Activated naive CD8-positive, alpha-beta T cell treated with anti-CD3 and anti-CD28 coated beads, Interleukin-2, amount 10 ng/mL, durations not matched to agents 7 days and 5 days (primary cell): ENCODE measurements at regions not wholly inside any gene's neighbourhood (a gene's known extent, or its start where the extent isn't known, plus 50 kb on each side); places are given as distances from the start of the nearest gene placed in this dataset.

Experiments
- ATAC-seq: fragments of 150-1000 bp; cut with Tn5 transposase; one replicate; pipeline ENCODE4 v1.10.0; 2021; ENCODE audit warnings: low read depth, moderate library complexity
- POLR2A ChIA-PET: fragments of 350-600 bp; sonication (Branson Sonifier 250); formaldehyde crosslinking; loops from one replicate; lab custom pipeline; 2021; ENCODE audit warnings: antibody characterized with exemption; lab: Charles Lee
- DNase-seq: peaks from one replicate; pipeline ENCODE4 v3.0.0; 2021
- H3K27ac Mint-ChIP-seq: one replicate; pipeline ENCODE4 v1.8.0; 2022; ENCODE audit warnings: mild to moderate bottlenecking, mixed read lengths
- H3K27me3 Mint-ChIP-seq: one replicate; pipeline ENCODE4 v1.8.0; 2022; ENCODE audit warnings: mild to moderate bottlenecking, moderate library complexity, mixed read lengths
- H3K36me3 Mint-ChIP-seq: one replicate; pipeline ENCODE4 v1.8.0; 2021; ENCODE audit warnings: mild to moderate bottlenecking, mixed read lengths
- H3K4me1 Mint-ChIP-seq: one replicate; pipeline ENCODE4 v1.8.0; 2021; ENCODE audit warnings: mixed read lengths
- H3K4me3 Mint-ChIP-seq: one replicate; pipeline ENCODE4 v1.8.0; 2022; ENCODE audit warnings: mild to moderate bottlenecking, moderate library complexity, mixed read lengths
- H3K9me3 Mint-ChIP-seq: one replicate; pipeline ENCODE4 v1.8.0; 2021; ENCODE audit warnings: mixed read lengths

GRCh38 chr12:115571027-115571426 is 706.5 kb downstream of the MED13L start:
- ATAC-seq (no peak), DNase-seq (no peak)
- Mint-ChIP-seq H3K36me3 (no peaks in the 10 kb centered on the region), H3K27me3 (no peaks in the 10 kb centered on the region), H3K4me1 (no peaks in the 10 kb centered on the region), H3K27ac (no peak overlapping the region), H3K4me3 (no peak overlapping the region), H3K9me3 (peaks cover 4% of the 10 kb centered on the region)
- POLR2A ChIA-PET = no interaction called here

- ATAC-seq (no peak), DNase-seq (no peak)
- POLR2A ChIA-PET = no interaction called here
- Mint-ChIP-seq H3K4me1 (no peaks in the 10 kb centered on the region), H3K27ac (no peak overlapping the region), H3K4me3 (no peak overlapping the region), H3K36me3 (no peaks in the 10 kb centered on the region), H3K27me3 (no peaks in the 10 kb centered on the region), H3K9me3 (peaks cover 4% of the 10 kb centered on the region)
Measured at GRCh38 chr12:115570069-115570777, 707.3 kb downstream of the MED13L start.

GRCh38 chr12:115569345-115570068 is 708.0 kb downstream of the MED13L start:
- peaks cover 4% of the 10 kb centered on the region for H3K9me3 Mint-ChIP-seq
- POLR2A ChIA-PET = no interaction called here

GRCh38 chr12:115558281-115558680 is 719.2 kb downstream of the MED13L start:
- Mint-ChIP-seq H3K9me3 (peaks cover 5% of the 10 kb centered on the region), H3K27me3 (no peaks in the 10 kb centered on the region), H3K4me3 (no peak overlapping the region), H3K36me3 (no peaks in the 10 kb centered on the region), H3K4me1 (no peaks in the 10 kb centered on the region), H3K27ac (no peak overlapping the region)
- no peak for DNase-seq
- POLR2A ChIA-PET = no interaction called here
- ATAC-seq = no peak

More at GRCh38 chr12:115569345-115570068, 708.0 kb downstream of the MED13L start:
- H3K4me3 Mint-ChIP-seq = no peak overlapping the region
- no peak for DNase-seq
- H3K4me1 Mint-ChIP-seq = no peaks in the 10 kb centered on the region
- no peaks in the 10 kb centered on the region for H3K27me3 Mint-ChIP-seq
- no peak for ATAC-seq
- no peak overlapping the region for H3K27ac Mint-ChIP-seq
- H3K36me3 Mint-ChIP-seq = no peaks in the 10 kb centered on the region

GRCh38 chr12:115553622-115554021 is 723.9 kb downstream of the MED13L start:
- DNase-seq = no peak
- Mint-ChIP-seq H3K27ac (no peak overlapping the region), H3K9me3 (no peaks in the 10 kb centered on the region), H3K4me3 (no peak overlapping the region), H3K4me1 (no peaks in the 10 kb centered on the region), H3K27me3 (no peaks in the 10 kb centered on the region), H3K36me3 (no peaks in the 10 kb centered on the region)
- ATAC-seq = no peak
- POLR2A ChIA-PET = no interaction called here

GRCh38 chr12:115543269-115543668 is 734.2 kb downstream of the MED13L start:
- Mint-ChIP-seq H3K4me1 (no peaks in the 10 kb centered on the region), H3K27me3 (no peaks in the 10 kb centered on the region), H3K27ac (no peak overlapping the region), H3K9me3 (peaks cover 3% of the 10 kb centered on the region), H3K4me3 (no peak overlapping the region), H3K36me3 (no peaks in the 10 kb centered on the region)
- ATAC-seq (no peak), DNase-seq (no peak)
- POLR2A ChIA-PET = no interaction called here

GRCh38 chr12:115542656-115543055 is 734.8 kb downstream of the MED13L start:
- H3K27me3 Mint-ChIP-seq = no peaks in the 10 kb centered on the region
- ATAC-seq (no peak), DNase-seq (no peak)
- H3K4me1 Mint-ChIP-seq = no peaks in the 10 kb centered on the region
- H3K4me3 Mint-ChIP-seq = no peak overlapping the region
- no peak overlapping the region for H3K27ac Mint-ChIP-seq
- peaks cover 6% of the 10 kb centered on the region for H3K9me3 Mint-ChIP-seq
- H3K36me3 Mint-ChIP-seq = no peaks in the 10 kb centered on the region
- POLR2A ChIA-PET = no interaction called here

GRCh38 chr12:115541891-115542421 is 735.5 kb downstream of the MED13L start:
- peaks cover 6% of the 10 kb centered on the region for H3K9me3 Mint-ChIP-seq
- DNase-seq = no peak
- H3K27me3 Mint-ChIP-seq = no peaks in the 10 kb centered on the region
- H3K4me1 Mint-ChIP-seq = no peaks in the 10 kb centered on the region
- H3K36me3 Mint-ChIP-seq = no peaks in the 10 kb centered on the region
- no peak for ATAC-seq
- no peak overlapping the region for H3K27ac Mint-ChIP-seq
- H3K4me3 Mint-ChIP-seq = no peak overlapping the region
- POLR2A ChIA-PET = no interaction called here

GRCh38 chr12:115528466-115528865 is 749.0 kb downstream of the MED13L start:
- POLR2A ChIA-PET = no interaction called here
- Mint-ChIP-seq H3K27me3 (no peaks in the 10 kb centered on the region), H3K4me1 (no peaks in the 10 kb centered on the region), H3K27ac (no peak overlapping the region), H3K36me3 (no peaks in the 10 kb centered on the region), H3K4me3 (no peak overlapping the region), H3K9me3 (no peaks in the 10 kb centered on the region)
- no peak for ATAC-seq
- DNase-seq = no peak

- DNase-seq = no peak
- Mint-ChIP-seq H3K27me3 (no peaks in the 10 kb centered on the region), H3K9me3 (no peaks in the 10 kb centered on the region), H3K36me3 (no peaks in the 10 kb centered on the region), H3K4me1 (no peaks in the 10 kb centered on the region), H3K27ac (no peak overlapping the region), H3K4me3 (no peak overlapping the region)
- POLR2A ChIA-PET = no interaction called here
- ATAC-seq = no peak
Measured at GRCh38 chr12:115521771-115522409, 755.6 kb downstream of the MED13L start.

- ATAC-seq = no peak
- POLR2A ChIA-PET = no interaction called here
- DNase-seq = no peak
- no peaks in the 10 kb centered on the region for H3K27me3 Mint-ChIP-seq
- no peaks in the 10 kb centered on the region for H3K36me3 Mint-ChIP-seq
- H3K4me1 Mint-ChIP-seq = no peaks in the 10 kb centered on the region
- no peak overlapping the region for H3K27ac Mint-ChIP-seq
- H3K9me3 Mint-ChIP-seq = peaks cover 2% of the 10 kb centered on the region
- no peak overlapping the region for H3K4me3 Mint-ChIP-seq
Measured at GRCh38 chr12:115519887-115520286, 757.6 kb downstream of the MED13L start.

GRCh38 chr12:115519359-115519758 is 758.1 kb downstream of the MED13L start:
- POLR2A ChIA-PET = no interaction called here
- DNase-seq (no peak), ATAC-seq (no peak)
- no peaks in the 10 kb centered on the region for H3K27me3 Mint-ChIP-seq
- no peaks in the 10 kb centered on the region for H3K4me1 Mint-ChIP-seq
- peaks cover 2% of the 10 kb centered on the region for H3K9me3 Mint-ChIP-seq
- H3K27ac Mint-ChIP-seq = no peak overlapping the region
- H3K36me3 Mint-ChIP-seq = no peaks in the 10 kb centered on the region
- H3K4me3 Mint-ChIP-seq = no peak overlapping the region

GRCh38 chr12:115517913-115518312 is 759.6 kb downstream of the MED13L start:
- peaks cover 5% of the 10 kb centered on the region for H3K9me3 Mint-ChIP-seq
- POLR2A ChIA-PET = no interaction called here
- no peak for ATAC-seq

More at GRCh38 chr12:115517913-115518312, 759.6 kb downstream of the MED13L start:
- DNase-seq = no peak
- H3K27me3 Mint-ChIP-seq = no peaks in the 10 kb centered on the region
- H3K27ac Mint-ChIP-seq = no peak overlapping the region
- H3K36me3 Mint-ChIP-seq = no peaks in the 10 kb centered on the region
- no peak overlapping the region for H3K4me3 Mint-ChIP-seq
- H3K4me1 Mint-ChIP-seq = no peaks in the 10 kb centered on the region
